ENCODE measurements at regions not wholly inside any gene's neighbourhood (a gene's known extent, or its start where the extent isn't known, plus 50 kb on each side); places are given as distances from the start of the nearest gene placed in this dataset.

- DNase-seq = no peak
Measured at GRCh38 chr9:32248189-32248712, 136.2 kb upstream of the ACO1 start.

GRCh38 chr9:32251539-32251938 lies 132.9 kb upstream of the ACO1 start:
- peak; percentile 86 for DNase-seq

GRCh38 chr9:32253731-32254130 lies 130.7 kb upstream of the ACO1 start:
- DNase-seq = no peak

- DNase-seq = no peak
Measured at GRCh38 chr9:32255026-32255425, 129.4 kb upstream of the ACO1 start.

GRCh38 chr9:32258482-32258881 lies 126.0 kb upstream of the ACO1 start:
- no peak for DNase-seq

GRCh38 chr9:32260151-32260862 lies 124.1 kb upstream of the ACO1 start:
- no peak for DNase-seq

- DNase-seq = no peak
Measured at GRCh38 chr9:32264170-32264864, 120.1 kb upstream of the ACO1 start.

- peak; percentile 12 for DNase-seq
Measured at GRCh38 chr9:32265037-32265436, 119.4 kb upstream of the ACO1 start.

GRCh38 chr9:32278991-32279390 lies 105.5 kb upstream of the ACO1 start:
- no peak for DNase-seq

- no peak for DNase-seq
Measured at GRCh38 chr9:32289756-32290155, 94.7 kb upstream of the ACO1 start.

GRCh38 chr9:32291370-32291769 lies 93.1 kb upstream of the ACO1 start:
- DNase-seq = no peak

GRCh38 chr9:32292611-32293010 lies 91.8 kb upstream of the ACO1 start:
- no peak for DNase-seq

- DNase-seq = no peak
Measured at GRCh38 chr9:32293091-32293490, 91.4 kb upstream of the ACO1 start.

- DNase-seq = no peak
Measured at GRCh38 chr9:32294106-32294505, 90.3 kb upstream of the ACO1 start.

GRCh38 chr9:32300373-32300772 lies 84.1 kb upstream of the ACO1 start:
- DNase-seq = no peak

- no peak for DNase-seq
Measured at GRCh38 chr9:32304495-32304894, 79.9 kb upstream of the ACO1 start.

- no peak for DNase-seq
Measured at GRCh38 chr9:32306006-32306405, 78.4 kb upstream of the ACO1 start.

- DNase-seq = no peak
Measured at GRCh38 chr9:32319312-32319929, 65.0 kb upstream of the ACO1 start.

GRCh38 chr9:32322622-32323021 lies 61.8 kb upstream of the ACO1 start:
- DNase-seq = no peak

- DNase-seq = no peak
Measured at GRCh38 chr9:32326146-32326545, 58.3 kb upstream of the ACO1 start.

GRCh38 chr9:32331240-32331639 lies 53.2 kb upstream of the ACO1 start:
- no peak for DNase-seq

- DNase-seq = no peak
Measured at GRCh38 chr9:32334112-32334511, 50.3 kb upstream of the ACO1 start.

All from tongue (tissue), 1 donor.